Esophagus muscularis mucosa (tissue), 4 donors: ENCODE measurements at regions not wholly inside any gene's neighbourhood (a gene's known extent, or its start where the extent isn't known, plus 50 kb on each side); places are given as distances from the start of the nearest gene placed in this dataset.

ENCODE experiments used
- CTCF ChIP-seq, 3 experiments: fragments of 200-600 bp in 2 of 3; fragments of 450-650 bp in 1 of 3; sonication (generic) in 2 of 3; IDR thresholded peaks; one replicate each; pipeline ENCODE4 v1.5.1; 2017 to 2019; ENCODE audit warnings: antibody characterized with exemption in 3 of 3, mild to moderate bottlenecking in 2 of 3, moderate library complexity in 1 of 3
- EP300 ChIP-seq: sonication (generic); formaldehyde crosslinking; IDR thresholded peaks from one replicate; pipeline ENCODE4 v1.6.1; 2017; ENCODE audit warnings: antibody characterized with exemption
- POLR2A ChIP-seq: fragments of 450-650 bp; IDR thresholded peaks from one replicate; pipeline ENCODE4 v1.6.1; 2017; ENCODE audit warnings: antibody characterized with exemption, moderate library complexity, mild to moderate bottlenecking, low read depth
- POLR2AphosphoS5 ChIP-seq, 2 donors: sonication (generic); formaldehyde crosslinking; IDR thresholded peaks; one replicate each; pipeline ENCODE4 v1.6.1; 2017; ENCODE audit warnings: antibody characterized with exemption in 2 of 2

- TF ChIP-seq CTCF (IDR thresholded peaks at IDR 0.05) (no peak), POLR2A (no peak), EP300 (no peak), POLR2AphosphoS5 (IDR thresholded peaks at IDR 0.05) (no peak)
Observed at GRCh38 chr13:31952641-31953380, 78.8 kb upstream of the FRY start.
